ENCODE measurements at regions not wholly inside any gene's neighbourhood (a gene's known extent, or its start where the extent isn't known, plus 50 kb on each side); places are given as distances from the start of the nearest gene placed in this dataset.

DNA sequence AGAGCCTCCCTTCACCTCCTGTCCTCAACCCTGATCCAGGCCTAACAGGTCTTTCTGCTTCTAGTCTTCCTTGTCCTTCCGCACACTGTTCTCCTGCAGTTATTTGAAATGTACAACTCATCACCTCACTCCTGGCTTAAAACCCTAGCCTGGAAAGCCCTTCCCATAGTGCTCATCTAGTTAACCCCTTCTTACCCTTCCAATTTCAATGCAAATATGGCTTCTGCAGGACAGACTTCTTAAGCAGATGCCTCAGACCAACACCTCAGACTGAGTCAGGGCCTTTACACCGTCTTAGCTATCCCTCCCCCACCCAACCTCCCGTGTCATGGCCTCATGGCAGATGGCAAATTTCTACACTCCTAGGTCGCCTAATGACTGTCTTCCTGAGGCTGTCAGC lies 130.4 kb downstream of the BCOR start:
- TF ChIP-seq CTCF (IDR thresholded peaks at IDR 0.05 in 8 of 11, conservative IDR thresholded peaks at IDR 0.05 in 3 of 11) (no peak), POLR2AphosphoS5 (IDR thresholded peaks at IDR 0.05) (no peak)

All from spleen (tissue), 7 donors.